ENCODE measurements at regions not wholly inside any gene's neighbourhood (a gene's known extent, or its start where the extent isn't known, plus 50 kb on each side); places are given as distances from the start of the nearest gene placed in this dataset.

GRCh38 chr7:137172105-137172590, 171.4 kb downstream of the PTN start:
- no peak overlapping the region for H3K9ac ChIP-seq
- no peak overlapping the region for H3K4me3 Mint-ChIP-seq

DNA sequence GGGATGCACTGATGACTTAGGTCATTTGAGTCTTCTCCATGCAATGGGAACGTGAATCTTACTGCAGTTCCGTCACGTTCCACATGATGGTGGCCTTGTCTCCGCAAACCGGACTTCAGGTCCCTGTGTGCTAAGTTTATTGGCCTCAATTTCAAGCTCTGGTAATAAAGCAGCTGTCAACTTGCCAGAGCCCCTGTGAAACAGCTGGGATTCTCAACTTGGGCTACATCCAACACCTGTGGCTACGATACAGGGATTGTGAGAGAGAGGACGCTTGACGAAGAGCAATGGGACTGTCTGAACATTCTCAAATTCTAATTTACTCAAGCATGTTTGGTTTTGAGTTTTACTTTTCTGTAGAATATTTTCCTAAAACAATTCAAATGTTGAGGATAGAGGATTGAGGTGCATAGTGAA, 174.2 kb downstream of the PTN start:
- no peaks in the 10 kb centered on the region for H3K36me3 Mint-ChIP-seq
- Histone ChIP-seq H3K27me3 (no peaks in the 10 kb centered on the region), H2AFZ (replicated peaks) (no peak overlapping the region), H3K9me3 (ENCODE audit: low read depth) (no peaks in the 10 kb centered on the region), H3F3A (ENCODE audit: low read depth) (no peaks in the 10 kb centered on the region), H3K9ac (no peak overlapping the region), H4K20me1 (ENCODE audit: low read depth) (no peaks in the 10 kb centered on the region), H3K79me2 (ENCODE audit: low read depth) (no peaks in the 10 kb centered on the region), H3K4me3 (no peak overlapping the region), H3K4me2 (no peak overlapping the region), H3K27ac (no peak overlapping the region), H3K4me1 (no peaks in the 10 kb centered on the region), H3K36me3 (no peaks in the 10 kb centered on the region)
- H3K9me3 Mint-ChIP-seq = peaks cover 3% of the 10 kb centered on the region
- H3K4me3 Mint-ChIP-seq = no peak overlapping the region
- H3K4me1 Mint-ChIP-seq = peaks cover 10% of the 10 kb centered on the region
- TF ChIP-seq, protein P1, sequence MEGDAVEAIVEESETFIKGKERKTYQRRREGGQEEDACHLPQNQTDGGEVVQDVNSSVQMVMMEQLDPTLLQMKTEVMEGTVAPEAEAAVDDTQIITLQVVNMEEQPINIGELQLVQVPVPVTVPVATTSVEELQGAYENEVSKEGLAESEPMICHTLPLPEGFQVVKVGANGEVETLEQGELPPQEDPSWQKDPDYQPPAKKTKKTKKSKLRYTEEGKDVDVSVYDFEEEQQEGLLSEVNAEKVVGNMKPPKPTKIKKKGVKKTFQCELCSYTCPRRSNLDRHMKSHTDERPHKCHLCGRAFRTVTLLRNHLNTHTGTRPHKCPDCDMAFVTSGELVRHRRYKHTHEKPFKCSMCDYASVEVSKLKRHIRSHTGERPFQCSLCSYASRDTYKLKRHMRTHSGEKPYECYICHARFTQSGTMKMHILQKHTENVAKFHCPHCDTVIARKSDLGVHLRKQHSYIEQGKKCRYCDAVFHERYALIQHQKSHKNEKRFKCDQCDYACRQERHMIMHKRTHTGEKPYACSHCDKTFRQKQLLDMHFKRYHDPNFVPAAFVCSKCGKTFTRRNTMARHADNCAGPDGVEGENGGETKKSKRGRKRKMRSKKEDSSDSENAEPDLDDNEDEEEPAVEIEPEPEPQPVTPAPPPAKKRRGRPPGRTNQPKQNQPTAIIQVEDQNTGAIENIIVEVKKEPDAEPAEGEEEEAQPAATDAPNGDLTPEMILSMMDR (IDR thresholded peaks at IDR 0.05) = peak; percentile 80
- no peak for TF ChIP-seq EZH2 (IDR thresholded peaks at IDR 0.05)
- H3K27ac Mint-ChIP-seq = no peak overlapping the region
- peak; percentile 82 for DNase-seq (ENCODE audit: low spot score)
- H3K27me3 Mint-ChIP-seq (ENCODE audit: insufficient read depth, low read depth) = no peaks in the 10 kb centered on the region

More at GRCh38 chr7:137172105-137172590, 171.4 kb downstream of the PTN start:
- H3K27me3 Mint-ChIP-seq (ENCODE audit: insufficient read depth, low read depth) = no peaks in the 10 kb centered on the region
- Histone ChIP-seq H2AFZ (replicated peaks) (no peak overlapping the region), H3K36me3 (no peaks in the 10 kb centered on the region), H3K4me1 (no peaks in the 10 kb centered on the region), H3K4me2 (no peak overlapping the region), H3K4me3 (no peak overlapping the region), H3K27me3 (no peaks in the 10 kb centered on the region), H3F3A (ENCODE audit: low read depth) (no peaks in the 10 kb centered on the region), H3K9me3 (ENCODE audit: low read depth) (no peaks in the 10 kb centered on the region), H4K20me1 (ENCODE audit: low read depth) (no peaks in the 10 kb centered on the region), H3K27ac (no peak overlapping the region), H3K79me2 (ENCODE audit: low read depth) (no peaks in the 10 kb centered on the region)
- no peaks in the 10 kb centered on the region for H3K36me3 Mint-ChIP-seq
- H3K9me3 Mint-ChIP-seq = peaks cover 3% of the 10 kb centered on the region
- TF ChIP-seq EZH2phosphoT487 (IDR thresholded peaks at IDR 0.05) = no peak
- no peak for TF ChIP-seq EZH2 (IDR thresholded peaks at IDR 0.05)
- TF ChIP-seq, protein P1 (IDR thresholded peaks at IDR 0.05) = no peak
- no peak overlapping the region for H3K27ac Mint-ChIP-seq
- no peak for DNase-seq (ENCODE audit: low spot score)
- peaks cover 10% of the 10 kb centered on the region for H3K4me1 Mint-ChIP-seq

DNA sequence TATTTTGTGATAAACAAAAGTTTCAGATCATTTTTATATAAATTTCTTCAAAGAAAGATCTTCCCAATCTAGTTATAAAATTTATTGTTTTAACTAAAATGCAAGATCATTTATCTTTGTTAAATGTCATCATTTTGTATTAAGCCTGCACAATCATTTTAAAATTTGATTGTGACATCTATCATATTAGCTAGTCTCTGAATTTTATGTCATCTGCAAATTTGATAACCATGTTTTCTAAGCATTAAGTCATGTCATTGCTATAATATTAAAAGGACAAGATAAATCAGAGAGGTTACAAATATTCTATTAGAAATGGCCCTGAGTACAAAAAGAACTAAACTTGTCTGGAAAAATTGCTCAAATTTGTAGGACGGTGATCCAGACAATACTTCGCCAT, 175.9 kb downstream of the PTN start:
- no peak overlapping the region for H3K4me3 ChIP-seq
- no peak for DNase-seq (ENCODE audit: low spot score)
- H3K9ac ChIP-seq = no peak overlapping the region
- H3K27ac ChIP-seq = no peak overlapping the region
- H2AFZ ChIP-seq (replicated peaks) = no peak overlapping the region
- Mint-ChIP-seq H3K27ac (no peak overlapping the region), H3K27me3 (ENCODE audit: insufficient read depth, low read depth) (no peaks in the 10 kb centered on the region), H3K9me3 (no peaks in the 10 kb centered on the region), H3K4me3 (no peak overlapping the region), H3K36me3 (no peaks in the 10 kb centered on the region), H3K4me1 (peaks cover 10% of the 10 kb centered on the region)
- H3K4me1 ChIP-seq = no peaks in the 10 kb centered on the region
- no peaks in the 10 kb centered on the region for H3F3A ChIP-seq (ENCODE audit: low read depth)
- no peaks in the 10 kb centered on the region for H3K9me3 ChIP-seq (ENCODE audit: low read depth)
- no peaks in the 10 kb centered on the region for H3K36me3 ChIP-seq
- TF ChIP-seq EZH2phosphoT487 (IDR thresholded peaks at IDR 0.05) (no peak), EZH2 (IDR thresholded peaks at IDR 0.05) (no peak)
- TF ChIP-seq, protein P1 (IDR thresholded peaks at IDR 0.05) = no peak
- no peaks in the 10 kb centered on the region for H3K79me2 ChIP-seq (ENCODE audit: low read depth)
- no peaks in the 10 kb centered on the region for H3K27me3 ChIP-seq
- no peak overlapping the region for H3K4me2 ChIP-seq
- H4K20me1 ChIP-seq (ENCODE audit: low read depth) = no peaks in the 10 kb centered on the region
